MM.1S (cell line): ENCODE measurements at regions not wholly inside any gene's neighbourhood (a gene's known extent, or its start where the extent isn't known, plus 50 kb on each side); places are given as distances from the start of the nearest gene placed in this dataset.

Experiments
- EZH2 ChIP-seq: fragments of 300-600 bp; sonication (generic); optimal IDR thresholded peaks from 2 replicates; pipeline ENCODE3; 2017; ENCODE audit warnings: low read depth, mild to moderate bottlenecking, antibody characterized with exemption, low read length, mixed read lengths
- EZH2phosphoT487 ChIP-seq: fragments of 300-600 bp; sonication (generic); IDR thresholded peaks from 2 replicates; pipeline ENCODE4 v1.6.1; 2018; ENCODE audit warnings: antibody characterized with exemption, low read length
- TF ChIP-seq, protein P1 (sequence below): fragments of 300-600 bp; sonication (generic); IDR thresholded peaks from 2 replicates; pipeline ENCODE4 v1.5.1; 2016; ENCODE audit warnings: antibody characterized with exemption, low read length, mixed read lengths

- TF ChIP-seq EZH2phosphoT487 (no peak), EZH2 (no peak)
- TF ChIP-seq, protein P1, sequence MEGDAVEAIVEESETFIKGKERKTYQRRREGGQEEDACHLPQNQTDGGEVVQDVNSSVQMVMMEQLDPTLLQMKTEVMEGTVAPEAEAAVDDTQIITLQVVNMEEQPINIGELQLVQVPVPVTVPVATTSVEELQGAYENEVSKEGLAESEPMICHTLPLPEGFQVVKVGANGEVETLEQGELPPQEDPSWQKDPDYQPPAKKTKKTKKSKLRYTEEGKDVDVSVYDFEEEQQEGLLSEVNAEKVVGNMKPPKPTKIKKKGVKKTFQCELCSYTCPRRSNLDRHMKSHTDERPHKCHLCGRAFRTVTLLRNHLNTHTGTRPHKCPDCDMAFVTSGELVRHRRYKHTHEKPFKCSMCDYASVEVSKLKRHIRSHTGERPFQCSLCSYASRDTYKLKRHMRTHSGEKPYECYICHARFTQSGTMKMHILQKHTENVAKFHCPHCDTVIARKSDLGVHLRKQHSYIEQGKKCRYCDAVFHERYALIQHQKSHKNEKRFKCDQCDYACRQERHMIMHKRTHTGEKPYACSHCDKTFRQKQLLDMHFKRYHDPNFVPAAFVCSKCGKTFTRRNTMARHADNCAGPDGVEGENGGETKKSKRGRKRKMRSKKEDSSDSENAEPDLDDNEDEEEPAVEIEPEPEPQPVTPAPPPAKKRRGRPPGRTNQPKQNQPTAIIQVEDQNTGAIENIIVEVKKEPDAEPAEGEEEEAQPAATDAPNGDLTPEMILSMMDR, result no peak
These were observed 86.0 kb downstream of the BUB3 start for GRCh38 chr10:123240250-123240649.
